Pancreas (tissue), 10 donors: ENCODE measurements at regions not wholly inside any gene's neighbourhood (a gene's known extent, or its start where the extent isn't known, plus 50 kb on each side); places are given as distances from the start of the nearest gene placed in this dataset.

Source experiments
- ATAC-seq, 4 donors: fragments of 200-7000 bp; cut with Tn5 transposase; one replicate each; pipeline versions ENCODE4 v1.8.0 to v1.9.1; 2020; ENCODE audit warnings: mild to moderate bottlenecking in 4 of 4, moderate library complexity in 4 of 4
- DNase-seq, 6 donors: peaks; one replicate each; pipeline ENCODE4 v3.0.0-alpha.2; 2020
- FAIRE-seq: peaks from 2 replicates; lab custom pipeline; 2012; peaks lifted over from hg19 to GRCh38; lab: Jason Lieb, UNC
- H3K27ac ChIP-seq, 4 donors: fragments of 200-600 bp; sonication (generic); 1 replicate in 3 of 4; 2 replicates in 1 of 4; pipeline versions ENCODE4 v1.5.0 to v1.8.0; 2020
- H3K27me3 ChIP-seq, 4 donors: fragments of 200-600 bp; one replicate each; pipeline ENCODE4 v1.8.0; 2021
- H3K36me3 ChIP-seq, 3 donors: fragments of 200-600 bp; sonication (generic) in 1 of 3; one replicate each; pipeline versions ENCODE4 v1.5.0 to v1.8.0; 2020 to 2021
- H3K4me1 ChIP-seq, 3 donors: fragments of 200-600 bp; one replicate each; pipeline ENCODE4 v1.8.0; 2021
- H3K4me3 ChIP-seq, 4 donors: fragments of 200-600 bp; sonication (generic) in 2 of 4; one replicate each; pipeline versions ENCODE4 v1.5.0 to v1.8.0; 2020 to 2021
- H3K9me3 ChIP-seq, 4 donors: fragments of 200-600 bp; one replicate each; pipeline ENCODE4 v1.8.0; 2021
- CTCF ChIP-seq, 4 donors: fragments of 200-600 bp; sonication (generic) in 3 of 4; IDR thresholded peaks; one replicate each; pipeline versions ENCODE4 v1.5.0 to v1.8.0; 2021; ENCODE audit warnings: antibody characterized with exemption in 4 of 4
- WGBS, 2 donors: extraction: QIAGEN DNeasy Blood & Tissue Kit; methylation state at CpG; one replicate each; pipeline ENCODE4 v1.1.7; 2013; 5-methylcytosine and 5-hydroxymethylcytosine counted together
- intact Hi-C, 3 donors: fragments of 100-400 bp; cut with DNase I; formaldehyde crosslinking; loops; one replicate each; pipeline versions ENCODE4 v1.11.1 to v1.14.2; 2022
- donor health status: healthy with polysubstance abuse.
- donor health status: DM: no; HTN: no; CAD: no; lungs with moderate emphysema.
- donor health status: DM: no; HTN: no; CAD: no.
- donor health status: control.
- donor health status: control.
- donor health status: Bipolar disorder and iron deficiency.
- donor health status: DM: yes; HTN: yes; CAD: no.
- donor health status: DM: no; HTN: no; CAD: no.
- donor health status: DM: no; HTN: no; CAD: no.
- donor health status: DM: yes; HTN: yes; CAD: no.

GRCh38 chr5:125190232-125191087 lies 444.0 kb upstream of the ZNF608 start:
- Histone ChIP-seq H3K27ac (no peak overlapping the region), H3K4me1 (no peaks in the 10 kb centered on the region), H3K27me3 (no peaks in the 10 kb centered on the region), H3K9me3 (no peaks in the 10 kb centered on the region), H3K36me3 (no peaks in the 10 kb centered on the region), H3K4me3 (no peak overlapping the region)
- FAIRE-seq (no peak), DNase-seq (no peak), ATAC-seq (no peak)
- 73 to 76% methylated on average over 9 of the region's 9 CpGs for WGBS, 2 donors
- intact Hi-C loops, result no loop called here
- no peak for TF ChIP-seq CTCF (IDR thresholded peaks at IDR 0.05)

GRCh38 chr5:125194883-125195282 lies 448.4 kb upstream of the ZNF608 start:
- Histone ChIP-seq H3K4me3 (no peak overlapping the region), H3K9me3 (no peaks in the 10 kb centered on the region), H3K36me3 (no peaks in the 10 kb centered on the region), H3K27me3 (no peaks in the 10 kb centered on the region), H3K27ac (no peak overlapping the region), H3K4me1 (no peaks in the 10 kb centered on the region)
- no peak for ATAC-seq
- TF ChIP-seq CTCF (IDR thresholded peaks at IDR 0.05), result no peak
- no peak for FAIRE-seq
- intact Hi-C loops, result no loop called here
- DNase-seq, result no peak
- WGBS, 2 donors, result 77 to 85% methylated on average over 6 of the region's 6 CpGs

GRCh38 chr5:125196481-125197111 lies 450.2 kb upstream of the ZNF608 start:
- DNase-seq, result no peak

GRCh38 chr5:125197321-125197720 lies 450.9 kb upstream of the ZNF608 start:
- Histone ChIP-seq H3K36me3 (no peaks in the 10 kb centered on the region), H3K4me3 (no peak overlapping the region), H3K27me3 (no peaks in the 10 kb centered on the region), H3K27ac (no peak overlapping the region), H3K4me1 (no peaks in the 10 kb centered on the region), H3K9me3 (no peaks in the 10 kb centered on the region)
- no peak for TF ChIP-seq CTCF (IDR thresholded peaks at IDR 0.05)
- FAIRE-seq, result no peak
- no peak for ATAC-seq
- intact Hi-C loops, result no loop called here
- WGBS, 2 donors, result 81 to 87% methylated on average over 2 of the region's 2 CpGs
- DNase-seq, result no peak

More at GRCh38 chr5:125196481-125197111, 450.2 kb upstream of the ZNF608 start:
- H3K9me3 ChIP-seq, result no peaks in the 10 kb centered on the region
- no peaks in the 10 kb centered on the region for H3K27me3 ChIP-seq
- no peaks in the 10 kb centered on the region for H3K4me1 ChIP-seq
- no peak overlapping the region for H3K27ac ChIP-seq
- 31 to 40% methylated on average over 13 of the region's 13 CpGs for WGBS, 2 donors
- no peak for TF ChIP-seq CTCF (IDR thresholded peaks at IDR 0.05)
- ATAC-seq (peak in 3 of 4 donors; percentile 46 to 83 (median 50)), FAIRE-seq (no peak)
- no peaks in the 10 kb centered on the region for H3K36me3 ChIP-seq
- H3K4me3 ChIP-seq, result no peak overlapping the region
- intact Hi-C loops, result no loop called here
